ENCODE measurements at regions not wholly inside any gene's neighbourhood (a gene's known extent, or its start where the extent isn't known, plus 50 kb on each side); places are given as distances from the start of the nearest gene placed in this dataset.

GRCh38 chr4:148574502-148574901 lies 132.3 kb upstream of the NR3C2 start:
- no peak for TF ChIP-seq RAD21 (conservative IDR thresholded peaks at IDR 0.05 in 1 of 2, IDR thresholded peaks at IDR 0.05 in 1 of 2)
- TF ChIP-seq HOXB5 (CRISPR knock-in tag; IDR thresholded peaks at IDR 0.05), result no peak
- TF ChIP-seq ZNF302 (CRISPR knock-in tag; IDR thresholded peaks at IDR 0.05), result no peak
- TF ChIP-seq HOXA7 (CRISPR knock-in tag; IDR thresholded peaks at IDR 0.05), result no peak
- no peak for TF ChIP-seq PBX3 (IDR thresholded peaks at IDR 0.05)
- no peak for TF ChIP-seq POLR2A (IDR thresholded peaks at IDR 0.05; ENCODE audit: low read length)
- TF ChIP-seq NR3C1 (IDR thresholded peaks at IDR 0.05), result no peak
- no peak for TF ChIP-seq RCOR1 (IDR thresholded peaks at IDR 0.05; ENCODE audit: low read depth, low read length)
- TF ChIP-seq RARB (CRISPR knock-in tag; IDR thresholded peaks at IDR 0.05), result no peak
- TF ChIP-seq CEBPB (IDR thresholded peaks at IDR 0.05), result no peak
- no peak for TF ChIP-seq MAX (IDR thresholded peaks at IDR 0.05)
- TF ChIP-seq GATA3 (IDR thresholded peaks at IDR 0.05; ENCODE audit: borderline replicate concordance), result no peak
- no peak for TF ChIP-seq RNF2 (IDR thresholded peaks at IDR 0.05; ENCODE audit: borderline replicate concordance, low read depth)
- TF ChIP-seq CHD2 (IDR thresholded peaks at IDR 0.05; ENCODE audit: low read length, partially characterized antibody), result no peak
- TF ChIP-seq POLR2AphosphoS2 (conservative IDR thresholded peaks at IDR 0.05; ENCODE audit: low read length), result no peak
- no peak for TF ChIP-seq KDM1A (IDR thresholded peaks at IDR 0.05; ENCODE audit: low read depth)
- TF ChIP-seq CBX8 (IDR thresholded peaks at IDR 0.05), result no peak
- TF ChIP-seq MYC (IDR thresholded peaks at IDR 0.05; ENCODE audit: borderline replicate concordance, low read length), result no peak
- Histone ChIP-seq H3K9me3 (no peaks in the 10 kb centered on the region), H3K4me3 (no peak overlapping the region), H3K27ac (no peak overlapping the region), H3K4me1 (no peaks in the 10 kb centered on the region), H3K4me2 (no peak overlapping the region)
- POLR2A ChIA-PET, result no interaction called here
- CTCF ChIA-PET, result interaction anchor here (0.6 kb wide), 1 partner anchor 9 kb away, joined by 3 read pairs; no protein-coding TSS in a partner anchor
- FAIRE-seq (no peak), DNase-seq (ENCODE audit: low read depth in 1 of 2, low spot score in 1 of 2) (no peak), ATAC-seq (no peak)
- 35% methylated on average over 2 of the region's 3 CpGs for WGBS (ENCODE audit: missing lambda C conversion rate)

GRCh38 chr4:148574066-148574465 lies 131.9 kb upstream of the NR3C2 start:
- 5% methylated on average over 4 of the region's 4 CpGs for WGBS (ENCODE audit: missing lambda C conversion rate)
- H3K4me3 ChIP-seq, result no peak overlapping the region
- H3K4me1 ChIP-seq, result no peaks in the 10 kb centered on the region
- TF ChIP-seq SREBF2 (IDR thresholded peaks at IDR 0.05) (no peak), HEYL (CRISPR knock-in tag; IDR thresholded peaks at IDR 0.05) (no peak), JUN (IDR thresholded peaks at IDR 0.05) (no peak), ELK1 (IDR thresholded peaks at IDR 0.05; ENCODE audit: low read depth, low read length) (no peak), CHD4 (IDR thresholded peaks at IDR 0.05; ENCODE audit: borderline replicate concordance) (no peak)
- no peaks in the 10 kb centered on the region for H3K9me3 ChIP-seq
- POLR2A ChIA-PET, result no interaction called here
- CTCF ChIA-PET, result no interaction called here
- ATAC-seq, result no peak
- no peak overlapping the region for H3K27ac ChIP-seq
- no peak for DNase-seq (ENCODE audit: low read depth in 1 of 2, low spot score in 1 of 2)
- FAIRE-seq, result no peak
- H3K4me2 ChIP-seq, result no peak overlapping the region

- TF ChIP-seq CHD4 (IDR thresholded peaks at IDR 0.05; ENCODE audit: borderline replicate concordance), result no peak
- TF ChIP-seq HOXB13 (CRISPR knock-in tag; IDR thresholded peaks at IDR 0.05; ENCODE audit: low read depth), result no peak
- TF ChIP-seq RCOR1 (IDR thresholded peaks at IDR 0.05; ENCODE audit: low read depth, low read length), result no peak
- WGBS (ENCODE audit: missing lambda C conversion rate), result 10% methylated on average over 3 of the region's 3 CpGs
- no peak for ATAC-seq
- H3K4me2 ChIP-seq, result no peak overlapping the region
- H3K4me1 ChIP-seq, result no peaks in the 10 kb centered on the region
- H3K4me3 ChIP-seq, result no peak overlapping the region
- no peak for FAIRE-seq
- no peak overlapping the region for H3K27ac ChIP-seq
- no peaks in the 10 kb centered on the region for H3K9me3 ChIP-seq
- ChIA-PET CTCF (no interaction called here), POLR2A (no interaction called here)
- DNase-seq (ENCODE audit: low read depth in 1 of 2, low spot score in 1 of 2), result no peak
Observed at GRCh38 chr4:148573296-148573695, 131.1 kb upstream of the NR3C2 start.
